H1 (cell line): ENCODE measurements at regions not wholly inside any gene's neighbourhood (a gene's known extent, or its start where the extent isn't known, plus 50 kb on each side); places are given as distances from the start of the nearest gene placed in this dataset.

Experiments
- ASH2L ChIP-seq: fragments of 200-600, 300-600 bp; sonication (generic); IDR thresholded peaks from one replicate; pipeline ENCODE4 v1.7.1; 2017; ENCODE audit warnings: low read length
- BACH1 ChIP-seq: IDR thresholded peaks from 2 replicates; pipeline ENCODE4 v1.6.1; 2012; ENCODE audit warnings: low read length, improper control_type of control experiment
- CHD7 ChIP-seq: fragments of 300-600 bp; sonication (generic); IDR thresholded peaks from 2 replicates; pipeline ENCODE4 v1.7.1; 2012; ENCODE audit warnings: low read length, moderate library complexity, mild to moderate bottlenecking, inconsistent platforms; ENCODE audit not compliant: insufficient replicate concordance
- POLR2AphosphoS5 ChIP-seq: IDR thresholded peaks from 2 replicates; pipeline ENCODE4 v1.6.1; 2011; ENCODE audit warnings: low read depth, low read length
- RNF2 ChIP-seq: fragments of 200-900, 300-1000 bp; sonication (generic); IDR thresholded peaks from 2 replicates; pipeline ENCODE4 v1.7.1; 2016; ENCODE audit warnings: borderline replicate concordance, low read depth, mild to moderate bottlenecking, antibody characterized with exemption, low read length; ENCODE audit not compliant: poor library complexity, severe bottlenecking; ENCODE audit errors: missing control alignments
- TEAD4 ChIP-seq: IDR thresholded peaks from 2 replicates; pipeline ENCODE4 v1.6.1; 2012; ENCODE audit warnings: low read depth, low read length, inconsistent platforms, mixed read lengths

GRCh38 chr4:43242606-43243005, 350.1 kb downstream of the GRXCR1 start (continued):
- TF ChIP-seq CHD7 (no peak), RNF2 (no peak), BACH1 (no peak), ASH2L (no peak), POLR2AphosphoS5 (no peak), TEAD4 (no peak)
